Activated T-helper 1 cell treated with anti-CD3 and anti-CD28 coated beads, Interleukin-2, amount 50 U/mL, for 16 hours (primary cell): ENCODE measurements at regions not wholly inside any gene's neighbourhood (a gene's known extent, or its start where the extent isn't known, plus 50 kb on each side); places are given as distances from the start of the nearest gene placed in this dataset.
A peak's percentile ranks its signal among the peaks of the same experiment; 100 is the strongest.

ENCODE experiments used
- DNase-seq, 2 donors: peaks; one replicate each; pipeline ENCODE4 v3.0.0-alpha.2; 2020; ENCODE audit warnings: low read depth in 1 of 2, low spot score in 1 of 2

- DNase-seq: no peak
Observed at GRCh38 chr13:24043590-24044350, 116.8 kb upstream of the SPATA13 start.

- DNase-seq: no peak
Observed at GRCh38 chr13:24045597-24045996, 114.9 kb upstream of the SPATA13 start.

- no peak for DNase-seq
Observed at GRCh38 chr13:24050292-24050711, 110.2 kb upstream of the SPATA13 start.

- DNase-seq: no peak
Observed at GRCh38 chr13:24050796-24051715, 109.5 kb upstream of the SPATA13 start.

GRCh38 chr13:24052547-24053518, 107.7 kb upstream of the SPATA13 start:
- DNase-seq: no peak

- peak in 1 of 2 donors; percentile 25 for DNase-seq
Observed at GRCh38 chr13:24053519-24054251, 106.8 kb upstream of the SPATA13 start.

GRCh38 chr13:24056616-24057137, 103.8 kb upstream of the SPATA13 start:
- DNase-seq: no peak

- no peak for DNase-seq
Observed at GRCh38 chr13:24060993-24061392, 99.5 kb upstream of the SPATA13 start.

GRCh38 chr13:24063281-24063877, 97.1 kb upstream of the SPATA13 start:
- DNase-seq: no peak

- no peak for DNase-seq
Observed at GRCh38 chr13:24064371-24064770, 96.1 kb upstream of the SPATA13 start.

- DNase-seq: no peak
Observed at GRCh38 chr13:24065176-24065575, 95.3 kb upstream of the SPATA13 start.

GRCh38 chr13:24066405-24067295, 93.9 kb upstream of the SPATA13 start:
- DNase-seq: no peak

- no peak for DNase-seq
Observed at GRCh38 chr13:24068472-24068871, 92.0 kb upstream of the SPATA13 start.

- DNase-seq: no peak
Observed at GRCh38 chr13:24071016-24071415, 89.5 kb upstream of the SPATA13 start.

GRCh38 chr13:24071423-24072075, 89.0 kb upstream of the SPATA13 start:
- DNase-seq: no peak

- DNase-seq: no peak
Observed at GRCh38 chr13:24073657-24074056, 86.9 kb upstream of the SPATA13 start.

- DNase-seq: no peak
Observed at GRCh38 chr13:24074678-24075077, 85.8 kb upstream of the SPATA13 start.
